GM20000 (cell line): ENCODE measurements at regions not wholly inside any gene's neighbourhood (a gene's known extent, or its start where the extent isn't known, plus 50 kb on each side); places are given as distances from the start of the nearest gene placed in this dataset.

Source experiments
- DNase-seq: peaks from one replicate; pipeline ENCODE4 v3.0.0; 2012; ENCODE audit warnings: low spot score
- TF ChIP-seq, protein P1 (sequence below): IDR thresholded peaks from 2 replicates; pipeline ENCODE4 v1.5.1; 2012; ENCODE audit warnings: mild to moderate bottlenecking, control low read depth; ENCODE audit errors: extremely low read depth, missing control alignments

GRCh38 chr18:60319129-60319528, 53.4 kb downstream of the MC4R start:
- TF ChIP-seq, protein P1, sequence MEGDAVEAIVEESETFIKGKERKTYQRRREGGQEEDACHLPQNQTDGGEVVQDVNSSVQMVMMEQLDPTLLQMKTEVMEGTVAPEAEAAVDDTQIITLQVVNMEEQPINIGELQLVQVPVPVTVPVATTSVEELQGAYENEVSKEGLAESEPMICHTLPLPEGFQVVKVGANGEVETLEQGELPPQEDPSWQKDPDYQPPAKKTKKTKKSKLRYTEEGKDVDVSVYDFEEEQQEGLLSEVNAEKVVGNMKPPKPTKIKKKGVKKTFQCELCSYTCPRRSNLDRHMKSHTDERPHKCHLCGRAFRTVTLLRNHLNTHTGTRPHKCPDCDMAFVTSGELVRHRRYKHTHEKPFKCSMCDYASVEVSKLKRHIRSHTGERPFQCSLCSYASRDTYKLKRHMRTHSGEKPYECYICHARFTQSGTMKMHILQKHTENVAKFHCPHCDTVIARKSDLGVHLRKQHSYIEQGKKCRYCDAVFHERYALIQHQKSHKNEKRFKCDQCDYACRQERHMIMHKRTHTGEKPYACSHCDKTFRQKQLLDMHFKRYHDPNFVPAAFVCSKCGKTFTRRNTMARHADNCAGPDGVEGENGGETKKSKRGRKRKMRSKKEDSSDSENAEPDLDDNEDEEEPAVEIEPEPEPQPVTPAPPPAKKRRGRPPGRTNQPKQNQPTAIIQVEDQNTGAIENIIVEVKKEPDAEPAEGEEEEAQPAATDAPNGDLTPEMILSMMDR = no peak
- DNase-seq = no peak

- DNase-seq = no peak
- TF ChIP-seq, protein P1 = no peak
These were observed 60.8 kb downstream of the MC4R start for GRCh38 chr18:60311676-60312360.

DNA sequence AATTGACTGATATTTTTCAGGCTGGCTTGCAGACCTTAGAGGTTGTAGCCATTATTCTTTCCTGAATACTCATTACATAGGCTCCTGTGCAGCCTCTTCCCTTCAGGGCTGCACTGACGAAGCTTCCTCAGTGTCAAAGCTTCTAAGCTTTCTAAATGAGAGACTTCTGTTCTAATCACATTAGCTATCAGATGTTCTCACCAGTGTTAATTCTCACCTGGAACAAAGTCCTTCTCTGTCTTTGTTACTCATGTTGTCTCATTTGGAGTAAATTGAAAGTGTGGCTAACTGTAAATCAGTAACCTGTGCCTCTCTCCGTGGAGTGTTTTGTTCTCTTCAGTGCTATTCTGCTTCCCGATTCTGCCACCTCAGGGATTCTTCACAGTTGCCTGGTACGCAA, 76.9 kb downstream of the MC4R start:
- TF ChIP-seq, protein P1 = no peak
- no peak for DNase-seq

DNA sequence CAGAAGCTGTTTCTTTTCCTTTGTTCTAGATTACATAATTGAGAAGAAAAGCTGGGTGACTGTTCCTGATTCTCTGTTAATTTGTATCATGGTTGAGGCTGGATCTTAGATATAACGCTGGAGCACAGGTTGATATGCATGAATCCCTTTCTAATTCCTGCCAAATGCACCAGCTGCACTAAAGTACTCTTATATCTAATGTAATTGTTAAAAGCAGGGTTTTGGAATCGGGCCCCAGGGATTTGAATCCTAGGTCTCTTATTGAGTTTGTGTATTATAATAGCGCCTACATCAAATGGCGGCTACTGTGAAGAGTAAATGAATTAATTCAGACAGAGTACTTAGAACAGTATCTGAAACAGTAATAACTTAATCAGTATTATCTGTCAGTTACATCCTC, 80.4 kb downstream of the MC4R start:
- no peak for DNase-seq
- TF ChIP-seq, protein P1 = no peak

- TF ChIP-seq, protein P1 = no peak
- DNase-seq = no peak
These were observed 93.2 kb downstream of the MC4R start for GRCh38 chr18:60279391-60279790.

DNA sequence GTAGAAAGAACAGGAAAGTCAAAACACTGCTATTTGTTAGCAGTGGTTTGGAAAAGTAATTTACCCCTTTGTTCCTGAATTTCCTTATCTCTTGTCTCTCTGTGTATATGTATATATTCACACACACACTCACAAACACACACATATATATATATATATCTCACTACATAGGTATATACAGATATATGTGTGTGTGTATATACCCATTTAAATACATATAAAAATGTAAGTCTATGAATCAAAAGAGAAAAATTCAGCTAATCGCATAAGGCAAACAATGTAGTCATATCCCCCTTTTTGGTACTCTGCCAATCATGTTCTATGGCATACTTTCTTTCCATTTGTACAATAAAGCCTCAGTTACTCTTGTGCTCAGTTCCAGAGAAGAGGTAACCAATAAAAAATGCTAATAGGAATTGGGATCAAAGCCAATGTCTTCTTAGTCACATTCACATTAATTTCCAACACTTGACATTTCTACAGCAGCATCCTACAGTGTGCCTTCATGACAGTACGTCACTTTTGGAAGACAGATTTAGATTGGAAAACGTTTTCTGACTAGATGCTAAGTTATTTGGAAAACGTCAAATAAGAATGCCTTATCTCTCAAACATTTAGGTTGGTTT, 94.6 kb downstream of the MC4R start:
- DNase-seq = no peak

More for the DNA sequence above, 94.6 kb downstream of the MC4R start:
- TF ChIP-seq, protein P1 = no peak
